ENCODE measurements at regions not wholly inside any gene's neighbourhood (a gene's known extent, or its start where the extent isn't known, plus 50 kb on each side); places are given as distances from the start of the nearest gene placed in this dataset.

GRCh38 chr4:185875316-185875907, 63.4 kb upstream of the SORBS2 start:
- no peaks in the 10 kb centered on the region for H3K9me3 Mint-ChIP-seq
- no peak overlapping the region for H2AFZ ChIP-seq (replicated peaks)
- H3K27ac Mint-ChIP-seq, result no peak overlapping the region
- H3K79me2 ChIP-seq (ENCODE audit: low read depth), result no peaks in the 10 kb centered on the region
- no peak overlapping the region for H3K4me2 ChIP-seq
- H3K9me3 ChIP-seq (ENCODE audit: low read depth), result no peaks in the 10 kb centered on the region
- H3K4me1 Mint-ChIP-seq, result peaks cover 3% of the 10 kb centered on the region
- H3K27me3 ChIP-seq, result no peaks in the 10 kb centered on the region
- DNase-seq (ENCODE audit: low spot score), result no peak
- no peaks in the 10 kb centered on the region for H3K36me3 Mint-ChIP-seq
- H3F3A ChIP-seq (ENCODE audit: low read depth), result peaks cover 6% of the 10 kb centered on the region
- no peak overlapping the region for H3K27ac ChIP-seq
- no peak overlapping the region for H3K4me3 Mint-ChIP-seq
- H3K9ac ChIP-seq, result no peak overlapping the region
- H4K20me1 ChIP-seq (ENCODE audit: low read depth), result no peaks in the 10 kb centered on the region
- TF ChIP-seq EZH2 (IDR thresholded peaks at IDR 0.05) (no peak), EZH2phosphoT487 (IDR thresholded peaks at IDR 0.05) (no peak)
- peaks cover 20% of the 10 kb centered on the region for H3K4me1 ChIP-seq
- H3K27me3 Mint-ChIP-seq (ENCODE audit: insufficient read depth, low read depth), result peaks cover 11% of the 10 kb centered on the region
- no peak overlapping the region for H3K4me3 ChIP-seq
- no peaks in the 10 kb centered on the region for H3K36me3 ChIP-seq

GRCh38 chr4:185878633-185879032, 66.6 kb upstream of the SORBS2 start:
- H3K9ac ChIP-seq, result no peak overlapping the region
- TF ChIP-seq CTCF (IDR thresholded peaks at IDR 0.05), result no peak
- TF ChIP-seq EZH2phosphoT487 (IDR thresholded peaks at IDR 0.05), result no peak
- TF ChIP-seq EZH2 (IDR thresholded peaks at IDR 0.05), result no peak
- H3K4me3 Mint-ChIP-seq, result no peak overlapping the region
- H3K4me1 ChIP-seq, result peaks cover 23% of the 10 kb centered on the region
- no peaks in the 10 kb centered on the region for H3K4me1 Mint-ChIP-seq
- no peak overlapping the region for H2AFZ ChIP-seq (replicated peaks)
- H3K4me2 ChIP-seq, result no peak overlapping the region
- H3K36me3 Mint-ChIP-seq, result peaks cover 3% of the 10 kb centered on the region
- H3K27ac Mint-ChIP-seq, result peak overlapping the region; percentile 9
- no peaks in the 10 kb centered on the region for H3K27me3 ChIP-seq
- H3K4me3 ChIP-seq, result no peak overlapping the region
- no peaks in the 10 kb centered on the region for H3K36me3 ChIP-seq
- peaks cover 8% of the 10 kb centered on the region for H3F3A ChIP-seq (ENCODE audit: low read depth)
- no peak overlapping the region for H3K27ac ChIP-seq
- H3K9me3 Mint-ChIP-seq, result peaks cover 7% of the 10 kb centered on the region
- no peaks in the 10 kb centered on the region for H4K20me1 ChIP-seq (ENCODE audit: low read depth)
- no peaks in the 10 kb centered on the region for H3K9me3 ChIP-seq (ENCODE audit: low read depth)
- H3K27me3 Mint-ChIP-seq (ENCODE audit: insufficient read depth, low read depth), result peaks cover 10% of the 10 kb centered on the region
- no peak for DNase-seq (ENCODE audit: low spot score)
- no peaks in the 10 kb centered on the region for H3K79me2 ChIP-seq (ENCODE audit: low read depth)

- DNase-seq (ENCODE audit: low spot score), result no peak
- Mint-ChIP-seq H3K36me3 (peaks cover 3% of the 10 kb centered on the region), H3K9me3 (peaks cover 7% of the 10 kb centered on the region), H3K27ac (no peak overlapping the region), H3K27me3 (ENCODE audit: insufficient read depth, low read depth) (peaks cover 12% of the 10 kb centered on the region), H3K4me3 (no peak overlapping the region), H3K4me1 (peaks cover 3% of the 10 kb centered on the region)
- Histone ChIP-seq H2AFZ (replicated peaks) (peak overlapping the region; percentile 78), H3K79me2 (ENCODE audit: low read depth) (no peaks in the 10 kb centered on the region), H3K9ac (no peak overlapping the region), H3K36me3 (no peaks in the 10 kb centered on the region), H3K4me2 (no peak overlapping the region), H3K4me3 (no peak overlapping the region), H3F3A (ENCODE audit: low read depth) (peaks cover 8% of the 10 kb centered on the region), H3K9me3 (ENCODE audit: low read depth) (no peaks in the 10 kb centered on the region), H3K4me1 (peaks cover 23% of the 10 kb centered on the region), H3K27me3 (no peaks in the 10 kb centered on the region), H4K20me1 (ENCODE audit: low read depth) (no peaks in the 10 kb centered on the region), H3K27ac (no peak overlapping the region)
- no peak for TF ChIP-seq EZH2 (IDR thresholded peaks at IDR 0.05)
- no peak for TF ChIP-seq EZH2phosphoT487 (IDR thresholded peaks at IDR 0.05)
- TF ChIP-seq CTCF (IDR thresholded peaks at IDR 0.05), result no peak
Measured at GRCh38 chr4:185879666-185880312, 67.8 kb upstream of the SORBS2 start.

GRCh38 chr4:185880571-185880970, 68.6 kb upstream of the SORBS2 start:
- H3K9me3 ChIP-seq (ENCODE audit: low read depth), result no peaks in the 10 kb centered on the region
- H3K4me1 ChIP-seq, result peaks cover 23% of the 10 kb centered on the region
- TF ChIP-seq EZH2phosphoT487 (IDR thresholded peaks at IDR 0.05), result no peak
- TF ChIP-seq CTCF (IDR thresholded peaks at IDR 0.05), result no peak
- no peak for TF ChIP-seq EZH2 (IDR thresholded peaks at IDR 0.05)
- H2AFZ ChIP-seq (replicated peaks), result peak overlapping the region; percentile 78
- no peak overlapping the region for H3K4me3 ChIP-seq
- no peak for DNase-seq (ENCODE audit: low spot score)
- no peaks in the 10 kb centered on the region for H3K79me2 ChIP-seq (ENCODE audit: low read depth)
- H3K27me3 ChIP-seq, result no peaks in the 10 kb centered on the region
- peaks cover 11% of the 10 kb centered on the region for H3K4me1 Mint-ChIP-seq
- peak overlapping the region; percentile 3 for H3K4me2 ChIP-seq
- H3K27me3 Mint-ChIP-seq (ENCODE audit: insufficient read depth, low read depth), result peaks cover 12% of the 10 kb centered on the region
- H3K27ac ChIP-seq, result no peak overlapping the region
- peaks cover 7% of the 10 kb centered on the region for H3K9me3 Mint-ChIP-seq
- H3K36me3 Mint-ChIP-seq, result peaks cover 3% of the 10 kb centered on the region
- H3F3A ChIP-seq (ENCODE audit: low read depth), result peaks cover 8% of the 10 kb centered on the region
- no peaks in the 10 kb centered on the region for H4K20me1 ChIP-seq (ENCODE audit: low read depth)
- no peak overlapping the region for H3K4me3 Mint-ChIP-seq
- no peak overlapping the region for H3K9ac ChIP-seq
- H3K27ac Mint-ChIP-seq, result no peak overlapping the region
- no peaks in the 10 kb centered on the region for H3K36me3 ChIP-seq

Measured in neural progenitor cell (in vitro differentiated cells).